SW 1271 (cell line): ENCODE measurements at regions not wholly inside any gene's neighbourhood (a gene's known extent, or its start where the extent isn't known, plus 50 kb on each side); places are given as distances from the start of the nearest gene placed in this dataset.
"Not testable (repeated sequence)": the region's sequence is repeated elsewhere in the genome, so short reads cannot be mapped to it uniquely, and the experiment has no call there.

Experiments
- DNase-seq, 2 experiments: peaks; one replicate each; lab custom pipeline; 2025; lab: John Stamatoyannopoulos, UW

DNA sequence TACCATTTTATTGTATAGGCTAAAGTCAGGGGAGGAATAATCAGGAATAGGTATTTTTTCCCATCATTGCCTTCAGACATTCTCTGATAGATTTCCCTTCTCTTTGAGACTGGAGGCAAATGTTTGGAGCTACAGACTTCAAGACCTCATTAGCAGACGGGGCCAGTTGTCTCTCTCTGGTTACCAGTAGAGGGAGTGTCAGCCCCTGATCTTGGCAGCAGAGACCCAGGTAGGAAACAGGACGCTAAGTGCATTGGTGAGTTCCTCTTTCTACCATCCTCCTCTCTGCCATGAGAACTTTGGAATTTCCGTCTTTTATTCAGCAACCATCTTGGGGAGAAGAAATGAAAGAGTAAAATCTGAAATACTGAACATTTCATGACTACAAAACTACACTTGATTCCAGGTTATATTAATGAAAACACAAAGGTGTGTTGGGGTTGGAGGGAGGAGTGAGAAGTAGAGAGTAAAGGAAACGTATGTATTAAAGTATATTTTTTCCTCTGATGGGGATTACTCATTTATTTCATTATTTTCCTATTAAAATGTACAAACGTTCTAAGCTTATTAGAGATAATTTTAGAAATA, 186.2 kb upstream of the GCFC2 start:
- peak in 1 of 2 experiments; percentile 40 for DNase-seq

DNA sequence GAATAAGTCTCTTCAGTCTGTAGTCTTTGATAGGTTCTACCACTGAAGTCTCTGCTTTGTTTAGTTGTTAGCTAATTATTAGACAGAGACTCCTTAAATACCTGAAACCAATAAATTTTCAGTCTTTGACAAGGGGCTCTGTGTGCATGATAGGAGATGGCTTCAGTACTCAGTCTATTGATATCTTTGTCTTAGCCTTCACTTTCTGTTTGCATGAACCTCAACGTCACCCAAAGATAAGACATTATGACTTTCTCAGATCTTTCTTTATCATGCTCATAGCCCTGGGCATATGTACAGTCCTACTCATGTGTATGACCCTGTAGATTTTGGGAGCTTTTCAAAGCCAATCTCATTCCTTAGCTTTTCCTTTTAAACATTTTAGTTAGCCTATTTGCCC, 183.5 kb upstream of the GCFC2 start:
- no peak for DNase-seq

DNA sequence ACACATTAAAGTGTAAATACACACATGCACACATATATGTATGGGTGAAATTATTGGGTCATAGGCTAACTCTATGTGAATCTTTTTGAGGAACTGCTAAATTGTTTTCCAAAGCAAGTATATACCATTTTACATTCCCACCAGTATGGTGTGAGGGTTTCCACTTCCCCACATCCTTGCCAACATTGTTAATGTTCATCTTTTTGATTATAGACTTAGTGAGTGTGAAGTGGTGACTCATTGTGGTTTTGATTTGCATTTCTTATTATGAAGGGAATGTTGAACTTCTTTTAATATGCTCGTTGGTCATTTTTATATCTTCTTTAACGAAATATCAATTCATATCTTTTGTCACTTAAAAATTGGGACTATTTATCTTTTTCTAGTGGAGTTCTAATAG, 181.8 kb upstream of the GCFC2 start:
- DNase-seq = no peak

DNA sequence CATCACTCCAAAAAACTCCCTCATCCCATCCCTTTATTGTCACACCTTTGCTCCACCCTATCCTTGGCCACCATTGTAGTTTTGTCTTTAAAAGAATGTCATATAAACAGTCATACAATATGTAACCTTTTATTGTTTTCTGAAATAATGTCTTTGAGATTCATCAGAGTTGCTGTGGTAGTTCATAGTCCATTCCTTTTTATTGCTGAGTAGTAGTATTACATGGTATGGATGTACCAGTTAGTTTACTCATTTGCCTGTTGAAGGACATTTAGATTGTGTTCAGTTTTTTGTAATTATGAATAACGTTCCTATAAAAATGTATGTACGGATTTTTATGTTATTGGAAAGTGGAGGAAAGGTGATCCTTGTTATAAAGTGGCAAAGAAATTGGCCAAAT, 171.8 kb upstream of the GCFC2 start:
- no peak for DNase-seq

DNA sequence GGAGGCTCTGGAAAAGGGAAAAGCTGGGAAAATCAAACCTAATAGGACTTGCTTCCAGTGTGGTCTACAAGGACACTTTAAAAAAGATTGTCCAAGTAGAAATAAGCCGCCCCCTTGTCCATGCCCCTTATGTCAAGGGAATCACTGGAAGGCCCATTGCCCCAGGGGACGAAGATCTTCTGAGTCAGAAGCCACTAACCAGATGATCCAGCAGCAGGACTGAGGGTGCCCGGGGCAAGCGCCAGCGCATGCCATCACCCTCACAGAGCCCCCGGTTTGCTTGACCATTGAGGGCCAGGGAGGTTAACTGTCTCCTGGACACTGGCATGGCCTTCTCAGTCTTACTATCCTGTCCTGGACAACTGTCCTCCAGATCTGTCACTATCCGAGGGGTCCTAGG, 164.9 kb upstream of the GCFC2 start:
- DNase-seq = not testable (repeated sequence)

- not testable (repeated sequence) for DNase-seq
Measured at GRCh38 chr2:75871762-75872614, 161.3 kb upstream of the GCFC2 start.

- no peak for DNase-seq
Measured at GRCh38 chr2:75870651-75871137, 160.0 kb upstream of the GCFC2 start.

DNA sequence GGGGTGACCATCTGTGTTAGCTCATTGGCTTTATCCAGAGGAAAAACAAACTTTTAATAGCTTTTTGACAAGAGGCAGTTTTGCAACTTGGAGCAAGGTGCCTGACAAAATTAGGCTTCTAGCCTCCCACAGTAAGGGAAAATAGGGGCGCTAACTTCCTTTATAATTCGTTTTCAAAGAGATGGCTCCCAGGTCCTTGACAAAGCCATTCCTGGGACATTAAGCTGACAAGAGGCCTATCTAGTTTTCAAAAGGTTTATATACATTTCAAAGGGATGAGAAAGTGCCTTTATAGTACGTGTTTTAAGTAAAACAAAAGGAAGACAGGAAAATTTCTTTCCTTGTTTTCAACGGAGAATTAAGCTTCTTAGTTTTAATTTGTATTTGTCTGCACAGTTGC, 159.4 kb upstream of the GCFC2 start:
- no peak for DNase-seq

DNA sequence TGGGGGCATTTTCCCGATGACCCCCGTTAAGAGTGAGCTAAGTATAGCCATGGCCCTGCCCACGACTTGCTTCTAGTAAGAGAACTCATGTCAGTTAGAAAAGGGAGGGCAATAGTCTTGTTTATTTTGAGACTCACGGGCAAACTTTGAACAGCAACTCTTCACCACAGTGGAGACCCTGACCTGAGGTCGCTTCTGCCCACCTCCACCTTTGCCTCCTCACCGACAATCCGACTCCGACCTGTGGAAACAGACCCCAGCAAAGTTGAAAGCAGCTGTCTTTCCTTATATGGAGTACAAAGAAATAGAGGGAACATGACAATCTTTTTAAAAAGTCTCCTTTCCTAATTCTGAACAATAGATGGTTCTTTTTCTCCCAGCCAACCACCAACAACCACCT, 155.0 kb upstream of the GCFC2 start:
- no peak for DNase-seq

GRCh38 chr2:75865083-75865482, 154.4 kb upstream of the GCFC2 start:
- no peak for DNase-seq

- no peak for DNase-seq
Measured at GRCh38 chr2:75862547-75862946, 151.8 kb upstream of the GCFC2 start.

GRCh38 chr2:75853436-75853835, 142.7 kb upstream of the GCFC2 start:
- DNase-seq = no peak

- DNase-seq = no peak
Measured at GRCh38 chr2:75852639-75853038, 141.9 kb upstream of the GCFC2 start.

- no peak for DNase-seq
Measured at GRCh38 chr2:75846683-75847190, 136.0 kb upstream of the GCFC2 start.

- DNase-seq = no peak
Measured at GRCh38 chr2:75844651-75845050, 133.9 kb upstream of the GCFC2 start.

DNA sequence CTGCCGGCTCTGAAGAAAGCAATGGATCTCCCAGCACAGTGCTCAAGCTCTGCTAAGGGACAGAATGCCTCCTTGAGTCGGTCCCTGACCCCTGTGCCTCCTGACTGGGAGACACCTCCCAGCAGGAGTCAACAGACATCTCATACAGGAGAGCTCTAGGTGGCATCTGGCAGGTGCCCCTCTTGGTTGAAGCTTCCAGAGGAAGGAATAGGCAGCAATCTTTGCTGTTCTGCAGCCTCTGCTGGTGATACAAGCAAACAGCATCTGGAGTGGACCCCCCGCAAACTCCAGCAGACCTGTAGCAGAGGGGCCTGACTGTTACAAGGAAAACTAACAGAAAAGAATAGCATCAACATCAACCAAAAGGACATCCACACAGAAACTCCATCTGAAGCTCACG, 123.9 kb upstream of the GCFC2 start:
- not testable (repeated sequence) for DNase-seq

- DNase-seq = no peak
Measured at GRCh38 chr2:75833386-75833785, 122.7 kb upstream of the GCFC2 start.

DNA sequence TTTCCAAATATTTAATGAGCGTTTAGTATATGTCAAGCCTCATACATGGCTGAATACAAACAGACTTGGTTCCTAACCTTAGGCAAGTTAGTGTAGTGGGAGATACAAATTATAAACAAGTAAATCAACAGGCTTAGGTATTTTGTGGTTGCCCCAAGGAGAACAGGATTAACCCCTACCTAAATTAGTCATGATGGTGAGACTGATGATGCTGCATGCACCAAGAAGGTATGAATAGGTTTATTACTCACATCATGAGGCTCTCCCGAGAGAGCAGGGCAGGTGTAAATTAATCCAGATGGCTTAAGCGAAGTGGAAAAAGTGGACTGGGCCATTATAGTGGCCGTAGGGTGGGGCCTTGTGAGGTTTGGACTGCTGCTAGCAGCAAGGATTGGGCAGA, 118.1 kb upstream of the GCFC2 start:
- DNase-seq = no peak

GRCh38 chr2:75823515-75823914, 112.8 kb upstream of the GCFC2 start:
- not testable (repeated sequence) for DNase-seq

GRCh38 chr2:75822336-75822735, 111.6 kb upstream of the GCFC2 start:
- DNase-seq = no peak

DNA sequence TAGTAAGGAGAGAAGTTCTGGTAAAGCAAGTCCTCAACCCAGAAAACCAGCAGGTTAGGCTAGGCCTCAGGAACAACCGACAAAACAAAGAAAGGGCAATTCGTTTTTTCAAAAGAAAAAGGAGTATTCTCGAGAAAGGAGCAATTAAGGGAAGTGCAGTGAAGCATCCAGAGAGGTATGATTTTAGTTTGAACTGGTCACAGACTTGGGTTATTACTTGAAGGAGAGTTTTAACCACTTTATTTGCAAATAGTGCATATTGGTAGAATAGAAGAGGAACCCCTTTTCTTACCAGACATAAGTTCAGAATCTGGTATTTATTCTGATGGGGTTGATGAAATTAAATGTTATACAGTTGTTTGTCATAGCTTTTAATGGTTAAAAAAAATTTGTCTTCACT, 110.0 kb upstream of the GCFC2 start:
- no peak for DNase-seq

- no peak for DNase-seq
Measured at GRCh38 chr2:75810611-75811330, 100.1 kb upstream of the GCFC2 start.
